ENCODE measurements at regions not wholly inside any gene's neighbourhood (a gene's known extent, or its start where the extent isn't known, plus 50 kb on each side); places are given as distances from the start of the nearest gene placed in this dataset.

- DNase-seq (ENCODE audit: low read depth in 2 of 3, low spot score in 1 of 3): no peak
These were observed 152.9 kb downstream of the CBLN1 start for GRCh38 chr16:49128740-49129139.

- DNase-seq (ENCODE audit: low read depth in 2 of 3, low spot score in 1 of 3): no peak
These were observed 154.5 kb downstream of the CBLN1 start for GRCh38 chr16:49127103-49127502.

DNA sequence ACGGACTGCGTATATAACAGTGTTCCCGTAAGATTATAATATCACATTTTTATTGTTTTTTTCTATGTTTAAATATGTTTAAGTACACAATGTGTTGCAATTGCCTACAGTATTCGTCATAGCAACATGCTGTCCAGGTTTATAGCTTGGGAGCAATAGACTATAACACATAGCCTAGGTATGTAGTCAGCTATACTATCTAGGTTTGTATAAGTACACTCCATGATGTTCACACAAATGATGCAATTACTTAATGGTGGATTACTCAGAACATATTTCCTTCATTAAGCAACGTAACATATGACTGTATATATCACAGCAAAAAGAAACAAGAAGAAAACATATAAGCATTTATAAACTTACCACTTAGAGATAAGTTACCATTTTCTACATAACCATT lies 160.0 kb downstream of the CBLN1 start:
- DNase-seq (ENCODE audit: low read depth in 2 of 3, low spot score in 1 of 3): no peak

GRCh38 chr16:49120631-49121030 lies 161.0 kb downstream of the CBLN1 start:
- no peak for DNase-seq (ENCODE audit: low read depth in 2 of 3, low spot score in 1 of 3)

DNA sequence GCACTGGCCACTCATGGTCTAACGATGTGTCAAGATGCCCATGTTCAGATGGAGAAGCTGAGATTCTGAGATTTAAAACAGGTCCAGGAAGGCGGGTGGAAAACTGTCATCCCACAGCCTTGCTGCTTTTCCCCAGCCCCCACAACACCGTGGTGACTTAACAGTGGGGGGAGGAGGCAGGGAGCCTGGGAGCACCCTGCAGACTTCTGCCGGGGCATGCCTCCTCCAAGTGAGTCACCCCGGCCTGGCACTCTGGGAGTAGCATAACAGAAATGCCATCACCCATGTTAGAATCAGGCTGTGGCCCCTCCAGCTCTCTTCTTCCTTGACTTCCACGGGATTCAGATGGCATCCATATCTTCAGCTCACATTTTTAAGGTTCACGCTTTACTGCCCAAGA lies 164.8 kb downstream of the CBLN1 start:
- no peak for DNase-seq (ENCODE audit: low read depth in 2 of 3, low spot score in 1 of 3)

DNA sequence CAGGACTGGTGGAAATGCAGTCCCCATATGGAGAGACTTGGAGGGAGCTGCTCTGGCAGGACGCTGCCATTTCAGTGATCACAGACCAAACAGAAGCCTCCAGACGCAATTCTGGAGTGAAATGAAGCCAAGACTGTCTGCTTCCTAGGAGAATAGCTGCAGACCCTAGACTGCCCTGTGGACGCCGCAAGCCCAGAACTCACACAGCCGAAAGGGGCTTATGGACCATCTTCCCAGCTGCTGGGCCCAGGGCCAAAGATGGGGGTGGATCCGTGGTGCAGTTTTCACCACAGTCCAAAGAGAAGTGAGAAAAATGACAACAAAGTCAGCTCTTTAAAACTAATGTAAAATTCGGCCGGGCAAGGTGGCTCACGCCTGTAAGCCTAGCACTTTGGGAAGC lies 165.7 kb downstream of the CBLN1 start:
- DNase-seq (ENCODE audit: low read depth in 2 of 3, low spot score in 1 of 3): no peak

DNA sequence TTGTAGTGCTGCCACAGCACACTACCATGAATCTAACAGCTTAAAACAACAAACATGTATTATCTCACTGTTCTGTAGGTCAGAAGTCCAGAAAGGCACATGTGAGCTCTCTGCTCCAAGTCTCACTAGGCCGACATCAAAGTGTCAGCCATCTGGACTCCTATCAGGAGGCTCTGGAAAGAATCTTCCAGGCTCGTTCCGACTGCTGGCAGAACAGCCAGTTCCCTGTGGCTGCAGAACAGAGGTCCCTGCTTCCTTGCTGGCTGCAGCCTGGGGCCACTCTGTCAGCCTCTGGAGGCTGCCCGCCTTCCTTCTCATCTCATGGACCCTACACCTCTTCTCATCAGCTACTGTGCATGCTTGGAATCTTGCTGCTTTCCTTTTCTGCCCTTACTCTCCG lies 168.9 kb downstream of the CBLN1 start:
- no peak for DNase-seq (ENCODE audit: low read depth in 2 of 3, low spot score in 1 of 3)

- DNase-seq (ENCODE audit: low read depth in 2 of 3, low spot score in 1 of 3): no peak
These were observed 170.3 kb downstream of the CBLN1 start for GRCh38 chr16:49111351-49111750.

DNA sequence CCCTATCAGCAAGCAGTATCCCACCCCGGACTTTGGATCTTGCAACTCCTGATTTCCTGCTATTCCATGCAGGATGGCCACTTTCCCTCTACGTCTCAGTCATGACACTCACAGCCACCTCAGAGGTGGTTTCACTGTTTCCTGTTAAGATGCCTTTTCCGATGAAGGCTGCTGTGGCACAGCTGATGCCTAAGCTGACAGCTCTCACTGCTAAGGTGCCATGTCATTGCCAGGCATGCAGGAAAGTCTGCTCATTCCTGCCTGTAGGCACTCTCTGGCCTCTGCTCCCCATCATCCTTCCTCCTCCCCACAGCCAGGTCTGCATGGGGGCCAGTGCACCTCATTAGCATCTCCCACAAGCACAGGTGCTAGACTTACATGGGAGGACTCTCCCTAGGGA lies 173.0 kb downstream of the CBLN1 start:
- DNase-seq (ENCODE audit: low read depth in 2 of 3, low spot score in 1 of 3): no peak

DNA sequence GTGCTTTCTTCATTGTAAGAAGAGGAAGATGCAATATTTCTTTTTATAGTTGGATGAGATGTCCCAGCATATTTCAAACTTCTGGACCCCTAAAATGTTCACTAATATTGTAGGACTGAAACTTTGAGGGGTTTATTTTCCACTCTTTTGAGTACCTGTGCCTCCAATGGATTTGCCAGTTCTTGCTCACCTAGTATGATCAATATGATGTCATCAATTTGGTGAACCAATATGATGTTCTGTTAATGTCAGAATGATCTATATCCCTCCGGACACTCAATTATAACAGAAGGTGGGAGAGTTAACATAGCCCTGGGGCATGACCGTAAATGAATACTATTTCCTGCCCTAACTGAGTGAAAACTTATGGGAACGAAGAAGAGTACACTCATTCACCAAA lies 178.3 kb downstream of the CBLN1 start:
- DNase-seq (ENCODE audit: low read depth in 2 of 3, low spot score in 1 of 3): no peak

DNA sequence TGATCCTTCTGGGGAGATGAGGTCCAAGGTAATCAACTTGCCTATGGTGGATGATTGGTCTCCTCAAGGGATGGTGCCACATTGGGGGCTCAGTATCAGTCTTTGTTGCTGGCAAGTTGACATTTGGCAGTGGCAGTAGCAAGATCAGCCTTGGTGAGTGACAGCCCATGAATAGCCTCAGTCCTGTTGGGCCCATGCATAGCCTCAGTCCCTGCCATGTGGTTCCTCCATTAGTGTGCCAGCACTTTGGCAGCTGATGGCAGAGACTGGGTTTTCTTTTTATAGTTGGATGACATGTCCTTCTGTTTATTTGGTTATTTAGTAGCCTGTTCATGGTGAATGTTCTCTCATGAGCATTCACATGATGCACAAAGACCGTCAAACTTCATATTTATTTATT lies 179.6 kb downstream of the CBLN1 start:
- DNase-seq (ENCODE audit: low read depth in 2 of 3, low spot score in 1 of 3): no peak

DNA sequence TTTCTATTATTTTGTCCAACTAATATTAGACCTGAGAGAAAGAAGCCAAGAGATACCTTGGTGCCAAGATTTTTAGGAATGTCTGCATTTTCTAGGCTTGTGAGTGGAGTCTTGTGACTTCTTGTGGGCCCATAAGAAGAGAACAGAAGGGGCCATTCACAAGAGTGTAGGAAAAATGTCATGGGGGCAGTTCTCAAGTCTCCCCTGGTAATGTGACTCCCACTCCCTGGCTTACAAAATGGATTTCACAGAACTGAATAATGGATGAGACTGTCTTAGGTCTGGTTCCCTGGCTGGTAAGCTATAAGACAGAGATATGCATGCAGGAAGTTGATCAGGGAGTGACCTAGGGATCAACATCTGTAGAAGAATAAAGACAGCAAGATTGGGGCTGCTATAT lies 181.3 kb downstream of the CBLN1 start:
- no peak for DNase-seq (ENCODE audit: low read depth in 2 of 3, low spot score in 1 of 3)

GRCh38 chr16:49097964-49098363 lies 183.7 kb downstream of the CBLN1 start:
- no peak for DNase-seq (ENCODE audit: low read depth in 2 of 3, low spot score in 1 of 3)

- no peak for DNase-seq (ENCODE audit: low read depth in 2 of 3, low spot score in 1 of 3)
These were observed 185.3 kb downstream of the CBLN1 start for GRCh38 chr16:49096176-49096945.

DNA sequence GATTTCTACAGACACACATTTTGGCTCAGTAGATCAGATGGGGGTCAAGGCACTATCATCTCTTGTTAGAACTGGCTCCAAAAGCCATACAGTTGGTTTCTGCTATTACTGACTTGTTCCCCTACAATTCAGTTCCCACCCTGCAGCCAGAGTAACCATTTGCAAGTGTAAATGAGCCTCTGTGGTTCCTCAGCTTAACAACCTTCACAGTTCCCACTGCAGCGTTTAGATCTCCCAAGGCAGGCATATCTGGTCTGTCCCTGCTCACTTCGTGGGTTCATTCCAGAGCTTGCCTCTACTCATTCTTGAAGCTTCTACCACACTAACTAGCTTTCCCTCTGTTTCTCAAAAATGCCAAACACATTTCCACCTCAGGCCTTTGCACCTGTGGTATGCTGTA lies 186.1 kb downstream of the CBLN1 start:
- DNase-seq (ENCODE audit: low read depth in 2 of 3, low spot score in 1 of 3): no peak

GRCh38 chr16:49094471-49094870 lies 187.2 kb downstream of the CBLN1 start:
- DNase-seq (ENCODE audit: low read depth in 2 of 3, low spot score in 1 of 3): no peak

DNA sequence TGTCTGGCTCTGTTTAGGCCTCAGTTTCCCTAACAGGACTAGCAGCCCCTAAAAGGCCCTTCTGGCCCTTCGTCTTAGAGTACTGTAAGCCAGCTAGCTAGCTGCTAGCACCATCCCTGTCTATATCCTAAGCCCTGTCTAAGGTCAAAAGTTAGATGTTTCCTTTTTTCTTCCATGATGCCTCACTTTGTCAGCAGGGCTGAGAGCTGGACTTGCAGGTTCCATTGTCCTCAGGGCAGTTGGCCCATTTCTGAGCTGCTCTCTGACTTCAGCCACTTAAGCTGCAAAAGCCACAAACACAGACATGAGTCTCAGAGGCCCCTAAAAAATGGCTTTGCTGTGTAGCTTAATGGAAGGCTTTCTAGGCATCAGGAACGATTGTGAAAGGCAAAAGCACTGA lies 187.7 kb downstream of the CBLN1 start:
- DNase-seq (ENCODE audit: low read depth in 2 of 3, low spot score in 1 of 3): no peak

DNA sequence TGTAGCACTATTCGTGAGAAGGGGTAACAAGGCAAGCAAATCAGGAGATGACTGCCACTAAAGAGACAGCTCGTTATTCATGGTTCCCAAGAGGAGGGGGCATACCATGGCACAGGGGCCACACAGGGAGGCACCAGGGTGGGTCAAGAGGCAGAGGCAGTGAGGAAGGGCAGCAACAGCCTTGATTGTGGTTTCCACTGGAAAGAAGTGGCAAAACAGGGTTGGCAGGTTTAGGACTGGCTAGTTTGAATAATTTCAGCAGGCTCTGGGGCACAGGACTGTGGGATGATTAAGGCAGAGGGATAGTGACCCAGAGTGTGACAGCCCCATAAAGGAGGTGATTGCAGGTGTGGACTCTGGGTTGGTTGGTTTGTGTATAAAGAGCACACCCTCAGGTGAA lies 188.9 kb downstream of the CBLN1 start:
- DNase-seq (ENCODE audit: low read depth in 2 of 3, low spot score in 1 of 3): no peak

DNA sequence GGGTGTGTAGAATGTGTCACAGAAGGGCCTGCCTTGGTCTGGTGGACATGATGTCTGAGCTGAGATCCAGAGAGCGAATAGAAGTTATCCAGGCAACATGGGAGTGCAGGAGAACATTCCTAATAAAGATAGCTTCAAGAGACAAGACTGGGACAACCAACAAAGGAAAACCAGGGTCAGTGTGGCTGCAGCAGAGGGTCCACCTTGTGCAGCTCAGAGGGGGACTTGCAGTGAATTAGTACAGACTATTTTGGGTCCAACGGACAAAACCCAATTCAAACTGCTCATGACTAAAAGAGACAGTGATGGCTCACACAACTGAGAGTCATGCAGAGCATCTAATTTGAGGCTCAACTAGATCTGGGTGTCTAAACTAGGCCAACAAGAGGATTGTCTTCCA lies 192.1 kb downstream of the CBLN1 start:
- DNase-seq (ENCODE audit: low read depth in 2 of 3, low spot score in 1 of 3): no peak

DNA sequence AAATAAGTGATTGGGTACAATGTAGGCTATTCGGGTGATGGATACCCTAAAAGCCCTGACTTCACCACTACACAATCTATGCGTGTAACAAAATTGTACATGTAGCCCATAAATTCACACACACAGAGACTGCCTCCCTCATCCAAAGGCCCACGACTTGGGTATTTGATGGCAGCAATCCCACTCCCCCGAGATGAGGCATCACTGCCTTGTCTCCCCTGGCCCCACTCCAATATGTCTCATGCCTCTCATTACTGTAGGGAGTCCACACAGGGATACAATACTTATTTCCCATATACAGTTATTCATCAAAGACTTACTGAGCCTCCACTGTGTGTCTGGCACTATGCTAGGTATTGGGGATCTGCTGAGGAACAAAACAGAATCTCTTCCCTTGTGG lies 192.6 kb downstream of the CBLN1 start:
- DNase-seq (ENCODE audit: low read depth in 2 of 3, low spot score in 1 of 3): no peak

GRCh38 chr16:49085686-49086085 lies 196.0 kb downstream of the CBLN1 start:
- no peak for DNase-seq (ENCODE audit: low read depth in 2 of 3, low spot score in 1 of 3)

GRCh38 chr16:49084628-49085390 lies 196.8 kb downstream of the CBLN1 start:
- DNase-seq (ENCODE audit: low read depth in 2 of 3, low spot score in 1 of 3): no peak

DNA sequence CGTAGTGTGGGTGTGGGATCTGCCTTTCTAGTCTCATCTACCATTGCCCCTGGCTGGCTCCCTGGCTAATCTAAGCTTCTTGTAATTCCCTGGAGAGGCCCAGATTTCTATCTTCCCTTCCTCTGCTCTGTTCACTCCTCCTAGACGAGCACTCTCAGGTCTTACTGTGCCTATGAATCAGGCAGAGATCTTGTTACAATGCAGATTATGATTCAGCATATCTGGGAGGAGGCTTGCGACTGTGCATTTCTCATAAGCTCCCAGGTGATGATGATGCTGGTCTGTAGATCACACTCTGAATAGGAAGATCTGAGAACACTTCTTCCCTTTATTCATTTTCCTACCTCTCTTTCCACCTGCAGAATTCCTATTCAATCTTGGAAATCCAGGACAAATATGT lies 200.1 kb downstream of the CBLN1 start:
- no peak for DNase-seq (ENCODE audit: low read depth in 2 of 3, low spot score in 1 of 3)
